ENCODE measurements at regions not wholly inside any gene's neighbourhood (a gene's known extent, or its start where the extent isn't known, plus 50 kb on each side); places are given as distances from the start of the nearest gene placed in this dataset.
A peak's percentile ranks its signal among the peaks of the same experiment; 100 is the strongest.

DNA sequence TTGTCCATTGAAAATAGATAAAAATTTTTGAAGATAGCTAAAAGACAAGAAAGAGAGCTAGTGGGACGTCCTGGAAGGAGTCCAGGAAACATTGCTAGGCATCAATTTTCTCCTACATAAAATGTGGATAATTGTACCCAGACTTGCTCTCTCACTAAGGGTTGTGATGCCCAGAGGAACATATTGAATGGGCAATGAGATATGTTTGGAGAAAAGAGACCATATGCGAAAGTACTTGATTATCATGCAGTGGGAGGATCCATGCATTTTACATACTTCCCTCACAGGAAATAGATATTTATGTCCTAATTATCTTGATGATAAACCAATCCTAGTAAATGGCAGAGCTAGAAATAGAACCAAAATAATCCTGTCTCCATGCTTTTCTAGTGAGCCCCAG, 108.4 kb upstream of the TNR start:
- Mint-ChIP-seq H3K4me1 (no peaks in the 10 kb centered on the region), H3K27me3 (peaks cover 19% of the 10 kb centered on the region), H3K36me3 (ENCODE audit: low read depth) (no peaks in the 10 kb centered on the region), H3K27ac (no peak overlapping the region), H3K4me3 (no peak overlapping the region), H3K9me3 (no peaks in the 10 kb centered on the region)
- DNase-seq (no peak), ATAC-seq (no peak)

DNA sequence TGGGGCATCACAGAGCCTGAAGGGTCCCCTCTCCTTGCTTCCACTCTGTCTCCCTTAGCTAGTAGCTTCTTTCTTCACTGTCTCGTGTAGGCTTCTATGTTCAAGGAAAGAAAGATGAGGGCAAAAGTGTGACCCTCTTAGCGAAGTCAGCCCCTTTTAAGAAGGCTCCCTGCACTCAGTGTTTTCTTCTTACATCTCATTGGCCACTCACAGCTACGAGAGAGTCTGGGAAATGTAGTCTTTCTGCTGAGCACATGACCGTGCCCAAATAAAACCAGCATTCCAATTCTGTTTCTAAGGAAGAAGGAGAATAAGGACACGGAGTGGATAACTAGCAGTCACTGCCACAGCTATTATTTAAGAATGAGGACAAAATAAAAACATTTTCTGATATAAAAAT, 104.9 kb upstream of the TNR start:
- Mint-ChIP-seq H3K36me3 (ENCODE audit: low read depth) (no peaks in the 10 kb centered on the region), H3K4me1 (no peaks in the 10 kb centered on the region), H3K27ac (no peak overlapping the region), H3K9me3 (no peaks in the 10 kb centered on the region), H3K27me3 (peaks cover 16% of the 10 kb centered on the region), H3K4me3 (no peak overlapping the region)
- ATAC-seq (no peak), DNase-seq (no peak)

DNA sequence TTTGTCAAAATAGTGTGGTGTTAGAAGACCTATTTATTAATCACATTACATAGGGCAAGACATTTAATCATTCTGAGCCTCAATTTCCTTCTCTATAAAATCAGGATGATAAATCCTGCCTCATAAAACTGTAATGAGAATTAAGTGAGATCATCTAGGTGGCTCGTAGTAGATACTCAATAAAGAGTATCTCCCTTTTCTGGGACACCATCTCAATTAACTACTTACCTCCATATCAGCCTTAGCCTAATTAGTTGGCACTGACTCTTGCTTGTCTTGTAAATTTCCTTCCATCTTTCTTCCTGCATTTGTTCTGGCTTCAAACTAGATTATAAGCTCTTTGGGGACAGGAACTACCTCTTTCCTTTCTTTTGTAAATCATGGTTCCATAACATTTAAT, 102.6 kb upstream of the TNR start:
- ATAC-seq: no peak
- Mint-ChIP-seq H3K9me3 (no peaks in the 10 kb centered on the region), H3K27ac (no peak overlapping the region), H3K36me3 (ENCODE audit: low read depth) (no peaks in the 10 kb centered on the region), H3K4me1 (no peaks in the 10 kb centered on the region), H3K4me3 (no peak overlapping the region), H3K27me3 (peaks cover 16% of the 10 kb centered on the region)
- no peak for DNase-seq

DNA sequence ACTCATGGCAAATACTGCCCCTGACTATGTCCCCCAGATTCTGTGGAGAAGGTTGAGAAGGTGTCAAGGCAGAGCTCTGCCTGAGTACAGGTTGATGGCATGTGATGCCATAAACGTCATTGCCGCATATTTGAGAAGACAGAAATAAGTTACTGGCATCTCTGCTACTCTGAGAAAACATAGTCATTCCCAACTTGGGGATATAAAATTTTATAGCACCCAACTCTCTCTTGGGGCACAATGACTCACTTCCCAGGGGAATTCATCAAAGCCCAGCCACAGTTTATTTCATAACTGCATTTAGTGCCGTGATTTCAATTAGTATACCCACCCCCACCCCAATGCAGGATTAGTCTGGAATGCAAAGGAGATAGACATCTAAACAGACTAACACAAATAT, 101.9 kb upstream of the TNR start:
- H3K9me3 Mint-ChIP-seq: no peaks in the 10 kb centered on the region
- no peak for ATAC-seq
- no peak overlapping the region for H3K27ac Mint-ChIP-seq
- DNase-seq: no peak
- H3K4me3 Mint-ChIP-seq: no peak overlapping the region
- peaks cover 14% of the 10 kb centered on the region for H3K27me3 Mint-ChIP-seq
- H3K4me1 Mint-ChIP-seq: no peaks in the 10 kb centered on the region
- no peaks in the 10 kb centered on the region for H3K36me3 Mint-ChIP-seq (ENCODE audit: low read depth)

DNA sequence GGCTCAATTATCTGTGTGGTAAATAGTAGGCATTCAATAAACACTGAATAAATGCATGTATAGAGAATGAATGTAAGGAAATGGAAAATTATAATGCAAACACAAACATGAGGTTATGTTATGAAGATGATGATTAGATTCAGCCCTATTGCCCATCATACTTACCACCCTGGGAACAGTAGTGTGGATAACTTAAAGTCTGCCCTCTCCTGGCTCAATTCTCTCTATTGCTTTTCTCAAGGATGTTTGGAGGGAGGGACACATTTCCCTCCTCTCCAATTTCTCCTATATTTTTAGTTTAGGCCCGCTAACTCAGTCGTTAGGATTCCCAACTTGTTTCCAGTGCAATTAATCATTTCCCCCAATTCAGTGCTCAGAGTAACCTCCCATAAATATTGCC, 101.5 kb upstream of the TNR start:
- no peaks in the 10 kb centered on the region for H3K4me1 Mint-ChIP-seq
- ATAC-seq: no peak
- H3K27me3 Mint-ChIP-seq: peaks cover 15% of the 10 kb centered on the region
- H3K4me3 Mint-ChIP-seq: no peak overlapping the region
- no peaks in the 10 kb centered on the region for H3K9me3 Mint-ChIP-seq
- no peaks in the 10 kb centered on the region for H3K36me3 Mint-ChIP-seq (ENCODE audit: low read depth)
- no peak for DNase-seq
- no peak overlapping the region for H3K27ac Mint-ChIP-seq

DNA sequence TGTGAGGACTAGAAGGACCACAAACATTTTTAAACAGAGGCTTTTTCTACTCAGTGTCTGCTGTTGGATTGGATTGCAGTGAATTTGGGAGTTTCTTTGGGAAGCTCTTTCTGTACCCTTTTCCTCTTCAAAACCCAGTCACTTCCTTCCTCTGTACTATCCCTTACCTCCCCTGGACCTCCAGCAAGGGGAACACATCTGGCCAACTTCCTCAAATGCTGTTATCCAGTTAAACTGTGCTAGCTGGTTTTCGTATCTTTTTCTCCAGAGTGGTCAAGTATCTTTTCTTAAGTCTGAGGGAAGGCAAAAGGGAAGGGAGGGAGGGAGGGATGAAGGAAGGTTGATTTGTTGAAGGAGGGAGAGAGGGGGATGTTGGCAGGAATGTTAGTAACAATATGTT, 99.2 kb upstream of the TNR start:
- no peak overlapping the region for H3K27ac Mint-ChIP-seq
- H3K9me3 Mint-ChIP-seq: no peaks in the 10 kb centered on the region
- H3K4me1 Mint-ChIP-seq: no peaks in the 10 kb centered on the region
- ATAC-seq (no peak), DNase-seq (no peak)
- no peaks in the 10 kb centered on the region for H3K36me3 Mint-ChIP-seq (ENCODE audit: low read depth)
- H3K27me3 Mint-ChIP-seq: peaks cover 11% of the 10 kb centered on the region
- H3K4me3 Mint-ChIP-seq: no peak overlapping the region

DNA sequence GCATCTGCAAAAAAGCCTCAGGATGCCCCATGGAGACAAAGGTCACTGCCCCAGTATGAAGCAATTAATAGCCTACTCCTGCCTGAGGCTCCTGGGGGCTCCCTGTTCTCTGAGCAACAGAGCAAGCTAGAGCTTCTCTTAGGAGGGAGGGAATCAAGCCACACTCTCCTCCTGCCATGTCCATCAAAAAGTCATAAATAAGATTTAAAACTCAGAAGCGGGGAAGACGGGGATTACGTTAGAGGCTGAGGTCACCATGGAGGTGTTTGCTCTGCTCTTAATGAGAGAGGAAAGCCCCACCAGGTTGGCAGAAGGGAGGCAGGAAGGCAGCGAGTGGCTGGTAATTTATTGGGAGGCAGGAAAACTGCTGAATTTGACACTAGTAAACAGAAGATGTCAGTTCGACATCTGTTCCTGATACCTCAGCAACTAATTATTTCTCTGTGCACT, 98.4 kb upstream of the TNR start:
- no peak for ATAC-seq
- H3K4me1 Mint-ChIP-seq: no peaks in the 10 kb centered on the region
- no peak overlapping the region for H3K27ac Mint-ChIP-seq
- H3K9me3 Mint-ChIP-seq: no peaks in the 10 kb centered on the region
- no peak overlapping the region for H3K4me3 Mint-ChIP-seq
- H3K27me3 Mint-ChIP-seq: peaks cover 11% of the 10 kb centered on the region
- H3K36me3 Mint-ChIP-seq (ENCODE audit: low read depth): no peaks in the 10 kb centered on the region
- no peak for DNase-seq

DNA sequence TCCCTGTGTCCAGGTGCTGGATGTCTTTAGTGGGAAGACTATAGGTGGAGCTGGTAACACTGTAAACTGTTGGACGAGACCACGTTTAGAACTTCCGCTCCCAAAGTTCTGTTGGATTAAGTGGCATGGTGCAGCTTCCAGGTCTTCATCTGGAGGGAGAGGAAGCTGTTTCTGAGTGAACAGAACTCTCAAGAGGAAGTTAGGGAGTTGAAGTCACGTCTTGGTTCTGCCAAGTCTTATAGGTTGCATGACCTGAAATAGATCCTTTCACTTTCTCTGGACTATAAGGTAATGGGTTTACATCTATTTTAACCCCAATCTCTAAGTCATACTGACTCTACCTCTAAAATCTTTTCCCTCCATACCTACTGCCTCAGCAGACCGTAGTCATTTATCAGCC, 97.4 kb upstream of the TNR start:
- DNase-seq (no peak), ATAC-seq (no peak)
- no peaks in the 10 kb centered on the region for H3K36me3 Mint-ChIP-seq (ENCODE audit: low read depth)
- H3K27ac Mint-ChIP-seq: no peak overlapping the region
- no peaks in the 10 kb centered on the region for H3K4me1 Mint-ChIP-seq
- peaks cover 7% of the 10 kb centered on the region for H3K27me3 Mint-ChIP-seq
- no peaks in the 10 kb centered on the region for H3K9me3 Mint-ChIP-seq
- H3K4me3 Mint-ChIP-seq: no peak overlapping the region

DNA sequence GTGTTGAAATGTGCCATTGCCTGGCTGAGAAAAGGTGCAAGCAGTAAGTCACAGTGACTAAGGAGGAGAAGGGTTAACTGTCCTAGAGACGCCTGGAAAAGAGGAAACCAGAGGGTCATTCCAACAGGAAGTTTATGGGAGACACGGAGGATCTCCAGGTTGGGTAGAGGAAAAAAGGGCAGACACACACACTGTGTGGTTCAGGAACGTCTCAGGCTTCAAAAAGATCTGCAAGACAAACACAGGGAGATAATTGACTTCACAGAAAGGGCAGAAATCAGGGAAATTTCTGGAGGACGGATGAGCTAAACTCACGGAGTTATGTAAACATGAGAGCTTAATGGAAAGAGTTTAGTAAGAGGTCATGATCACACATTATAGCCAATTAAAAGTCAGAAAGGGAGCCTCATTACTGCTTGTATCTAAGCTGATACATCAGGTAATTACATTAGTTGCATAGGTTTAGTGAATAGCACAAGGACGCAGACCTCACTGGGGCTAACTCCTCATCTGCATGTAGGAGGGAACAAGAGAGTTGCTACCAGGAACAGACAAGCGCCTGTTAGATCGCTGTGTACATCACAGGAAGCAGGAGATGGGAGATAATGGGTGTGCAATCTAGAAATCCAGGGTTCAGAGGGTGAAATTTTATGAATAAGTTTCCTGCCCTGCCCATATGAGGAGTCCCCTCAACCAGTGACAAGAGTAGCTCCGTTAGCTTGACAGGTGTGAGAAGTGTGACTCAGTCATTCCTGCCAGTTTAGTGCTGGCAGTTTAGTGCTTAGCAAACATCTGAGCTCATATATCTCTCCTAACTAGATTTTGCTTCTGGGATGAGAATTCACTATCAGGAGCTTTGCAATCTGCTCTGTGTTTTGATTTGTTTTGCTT, 96.6 kb upstream of the TNR start:
- H3K36me3 Mint-ChIP-seq (ENCODE audit: low read depth): no peaks in the 10 kb centered on the region
- ATAC-seq (peak; percentile 57), DNase-seq (no peak)
- no peaks in the 10 kb centered on the region for H3K4me1 Mint-ChIP-seq
- peaks cover 7% of the 10 kb centered on the region for H3K27me3 Mint-ChIP-seq
- no peak overlapping the region for H3K27ac Mint-ChIP-seq
- no peak overlapping the region for H3K4me3 Mint-ChIP-seq
- no peaks in the 10 kb centered on the region for H3K9me3 Mint-ChIP-seq

DNA sequence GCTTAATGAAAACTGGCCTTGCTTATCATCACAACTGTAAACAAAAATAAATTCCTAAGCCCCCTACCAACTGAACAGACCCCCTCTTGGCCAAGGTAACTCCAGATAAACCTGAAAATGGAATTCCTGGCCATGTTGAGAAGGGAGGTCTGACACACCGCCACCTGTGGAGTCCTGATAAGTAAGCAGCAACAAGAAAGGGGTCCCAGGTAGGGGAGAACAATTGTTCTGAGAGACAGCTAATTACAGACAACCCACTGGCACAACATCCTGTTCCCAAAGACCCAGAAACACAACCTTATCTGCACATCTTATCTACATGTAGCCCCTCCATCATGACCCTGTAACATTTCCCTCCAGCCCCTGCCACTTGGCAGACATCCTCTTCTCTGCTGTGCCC, 91.2 kb upstream of the TNR start:
- ATAC-seq: no peak

DNA sequence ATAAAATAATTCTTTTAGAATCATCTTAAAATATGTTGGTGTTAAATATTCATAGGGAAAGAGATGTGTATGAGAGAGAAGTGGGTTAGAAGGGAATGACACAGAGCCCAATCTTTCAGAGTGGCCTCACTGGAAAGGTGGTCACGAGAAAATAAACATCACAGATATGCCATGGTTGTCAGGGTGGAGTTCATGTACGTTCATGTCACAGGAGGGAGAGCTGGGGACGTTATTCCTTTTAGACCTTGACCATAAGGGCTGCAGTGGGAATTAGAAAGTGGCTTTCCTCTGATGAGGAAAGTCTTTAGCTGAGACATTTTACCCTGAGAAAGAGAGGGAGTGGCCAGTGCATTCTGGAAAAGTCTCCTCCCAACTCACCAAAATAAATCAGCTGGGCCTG, 90.6 kb upstream of the TNR start:
- ATAC-seq (no peak), DNase-seq (no peak)
- H3K4me3 Mint-ChIP-seq: no peak overlapping the region
- H3K36me3 Mint-ChIP-seq (ENCODE audit: low read depth): no peaks in the 10 kb centered on the region
- H3K27ac Mint-ChIP-seq: no peak overlapping the region
- peaks cover 5% of the 10 kb centered on the region for H3K27me3 Mint-ChIP-seq
- peaks cover 7% of the 10 kb centered on the region for H3K9me3 Mint-ChIP-seq
- H3K4me1 Mint-ChIP-seq: no peaks in the 10 kb centered on the region

More for the DNA sequence above, 91.2 kb upstream of the TNR start:
- no peak overlapping the region for H3K27ac Mint-ChIP-seq
- peaks cover 6% of the 10 kb centered on the region for H3K27me3 Mint-ChIP-seq
- no peaks in the 10 kb centered on the region for H3K36me3 Mint-ChIP-seq (ENCODE audit: low read depth)
- H3K4me1 Mint-ChIP-seq: no peaks in the 10 kb centered on the region
- DNase-seq: no peak
- peaks cover 7% of the 10 kb centered on the region for H3K9me3 Mint-ChIP-seq
- H3K4me3 Mint-ChIP-seq: no peak overlapping the region

DNA sequence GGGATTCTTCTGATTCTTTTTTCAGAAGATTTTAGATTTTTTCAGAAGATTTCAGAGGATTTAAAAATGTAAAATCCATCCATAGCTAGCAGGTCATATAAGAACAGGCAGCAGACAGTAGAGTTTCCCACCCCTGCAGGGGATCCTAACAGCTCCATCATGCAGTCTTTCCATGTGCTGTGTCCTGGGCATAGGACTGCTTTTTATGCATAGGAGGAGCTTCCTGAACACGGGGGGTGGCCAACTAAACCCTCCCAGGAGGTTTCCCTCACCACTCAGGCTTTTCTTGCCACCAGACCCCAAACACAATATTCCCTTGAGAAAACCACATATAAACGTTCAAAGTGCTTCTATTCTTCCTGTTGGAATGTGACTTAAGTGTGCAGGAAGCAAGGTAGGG, 90.1 kb upstream of the TNR start:
- peaks cover 7% of the 10 kb centered on the region for H3K9me3 Mint-ChIP-seq
- H3K4me1 Mint-ChIP-seq: no peaks in the 10 kb centered on the region
- H3K27me3 Mint-ChIP-seq: peaks cover 5% of the 10 kb centered on the region
- ATAC-seq (no peak), DNase-seq (no peak)
- H3K27ac Mint-ChIP-seq: no peak overlapping the region
- H3K4me3 Mint-ChIP-seq: no peak overlapping the region
- H3K36me3 Mint-ChIP-seq (ENCODE audit: low read depth): no peaks in the 10 kb centered on the region

DNA sequence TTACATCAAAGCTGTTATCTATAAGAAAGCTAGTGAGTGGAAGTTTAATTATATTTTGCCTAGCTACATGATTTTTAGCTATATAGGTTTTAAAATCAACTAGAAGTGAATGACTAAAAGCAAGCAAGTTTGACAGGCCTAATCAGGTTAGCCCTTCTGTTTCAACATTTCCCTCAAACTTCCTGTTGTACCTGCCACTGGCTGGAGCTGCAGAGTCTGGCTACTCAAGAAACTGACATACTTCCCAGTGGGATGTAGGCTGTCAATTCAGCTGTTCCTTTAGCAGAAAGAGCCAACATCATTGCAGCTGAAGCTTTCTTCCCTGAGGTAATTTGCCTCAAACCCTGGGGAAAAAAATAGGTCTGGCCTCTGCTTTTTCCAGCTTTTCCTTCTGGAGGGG, 87.1 kb upstream of the TNR start:
- peaks cover 9% of the 10 kb centered on the region for H3K27me3 Mint-ChIP-seq
- peaks cover 7% of the 10 kb centered on the region for H3K9me3 Mint-ChIP-seq
- no peak for ATAC-seq
- H3K27ac Mint-ChIP-seq: no peak overlapping the region
- no peaks in the 10 kb centered on the region for H3K36me3 Mint-ChIP-seq (ENCODE audit: low read depth)
- no peak overlapping the region for H3K4me3 Mint-ChIP-seq
- DNase-seq: no peak
- H3K4me1 Mint-ChIP-seq: no peaks in the 10 kb centered on the region

DNA sequence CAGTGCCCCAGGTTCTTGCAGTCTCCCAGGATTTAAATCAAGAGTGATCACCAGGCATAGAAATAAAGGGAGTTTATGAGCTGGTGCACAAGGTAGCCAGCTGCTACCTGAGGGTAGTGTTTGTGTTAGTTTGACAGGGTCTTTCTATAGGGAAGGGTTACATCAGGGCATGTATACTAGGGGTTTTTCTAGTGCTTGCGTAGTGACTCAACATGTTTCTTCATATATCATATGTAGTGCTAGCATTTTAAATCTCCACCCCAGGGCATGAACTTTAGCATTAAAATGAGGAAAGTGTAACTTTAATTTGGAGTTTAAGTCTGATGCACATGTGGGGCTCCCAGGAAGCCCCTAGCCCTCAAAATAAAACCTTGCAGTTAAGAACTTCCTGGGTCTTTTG, 86.5 kb upstream of the TNR start:
- Mint-ChIP-seq H3K4me1 (no peaks in the 10 kb centered on the region), H3K27me3 (peaks cover 9% of the 10 kb centered on the region), H3K36me3 (ENCODE audit: low read depth) (no peaks in the 10 kb centered on the region), H3K27ac (no peak overlapping the region), H3K4me3 (no peak overlapping the region), H3K9me3 (peaks cover 7% of the 10 kb centered on the region)
- ATAC-seq: no peak
- no peak for DNase-seq

DNA sequence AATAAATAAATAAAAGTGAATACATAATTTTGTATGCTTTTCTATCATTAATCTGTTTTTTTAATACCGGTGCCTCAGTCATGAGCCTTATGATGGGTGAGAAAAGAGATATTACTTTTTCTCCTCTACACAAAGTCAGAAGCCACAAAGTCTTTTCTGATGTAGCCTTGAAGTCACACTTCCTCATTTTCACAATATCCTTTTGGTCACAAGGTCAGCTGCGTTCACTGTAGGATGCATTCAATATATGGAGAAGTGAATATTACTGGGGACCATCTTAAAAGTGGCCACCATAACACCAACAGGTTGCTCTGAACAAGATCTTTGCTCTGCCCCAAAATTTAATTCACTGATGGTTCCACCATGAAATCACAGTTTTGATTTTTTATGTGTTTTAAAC, 83.3 kb upstream of the TNR start:
- H3K27ac Mint-ChIP-seq: no peak overlapping the region
- peaks cover 14% of the 10 kb centered on the region for H3K27me3 Mint-ChIP-seq
- ATAC-seq: no peak
- DNase-seq: no peak
- H3K9me3 Mint-ChIP-seq: no peaks in the 10 kb centered on the region
- H3K36me3 Mint-ChIP-seq (ENCODE audit: low read depth): no peaks in the 10 kb centered on the region
- no peak overlapping the region for H3K4me3 Mint-ChIP-seq
- no peaks in the 10 kb centered on the region for H3K4me1 Mint-ChIP-seq

DNA sequence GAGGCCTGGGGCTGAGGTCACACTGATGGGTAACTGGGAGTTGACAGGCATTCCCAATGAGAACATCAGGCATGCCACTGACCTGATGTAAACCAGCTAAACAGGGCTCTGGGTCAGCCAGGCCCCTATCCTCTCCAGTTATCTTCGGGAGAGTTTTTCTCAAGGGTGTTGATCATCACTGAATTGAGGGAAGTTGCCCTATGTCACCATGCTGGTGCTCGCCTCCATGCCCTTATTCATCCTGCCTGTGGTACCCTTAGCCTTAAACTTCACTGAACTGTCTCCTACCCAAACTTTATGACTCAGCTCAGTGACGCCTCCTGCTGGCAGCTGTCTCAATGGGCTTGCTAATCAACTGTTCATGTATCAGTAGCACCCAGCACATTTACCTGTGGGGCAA, 80.7 kb upstream of the TNR start:
- Mint-ChIP-seq H3K27me3 (peaks cover 19% of the 10 kb centered on the region), H3K36me3 (ENCODE audit: low read depth) (no peaks in the 10 kb centered on the region), H3K4me1 (no peaks in the 10 kb centered on the region), H3K27ac (no peak overlapping the region), H3K4me3 (no peak overlapping the region), H3K9me3 (no peaks in the 10 kb centered on the region)
- no peak for ATAC-seq
- peak; percentile 17 for DNase-seq
